ENCODE measurements at regions not wholly inside any gene's neighbourhood (a gene's known extent, or its start where the extent isn't known, plus 50 kb on each side); places are given as distances from the start of the nearest gene placed in this dataset.

GRCh38 chr13:105087945-105088344, 1447.5 kb downstream of the EFNB2 start:
- H3K4me1 ChIP-seq: peaks cover 0 to 10% (median 4%) of the 10 kb centered on the region in 4 donors
- no peak overlapping the region for H3K27ac ChIP-seq (replicated peaks in 1 of 4)
- WGBS: 75% methylated on average over 4 of the region's 4 CpGs
- no peak for DNase-seq (ENCODE audit: extremely low spot score)
- H3K36me3 ChIP-seq: no peaks in the 10 kb centered on the region
- TF ChIP-seq CTCF (IDR thresholded peaks at IDR 0.05): no peak
- no peak for TF ChIP-seq EP300 (IDR thresholded peaks at IDR 0.05)
- no peak for TF ChIP-seq POLR2AphosphoS5 (IDR thresholded peaks at IDR 0.05)
- TF ChIP-seq POLR2A (IDR thresholded peaks at IDR 0.05; ENCODE audit: low read depth): no peak
- H3K4me3 ChIP-seq: no peak overlapping the region
- no peaks in the 10 kb centered on the region for H3K27me3 ChIP-seq
- H3K9me3 ChIP-seq: no peaks in the 10 kb centered on the region
- intact Hi-C loops (cut with DNase I): no loop called here

DNA sequence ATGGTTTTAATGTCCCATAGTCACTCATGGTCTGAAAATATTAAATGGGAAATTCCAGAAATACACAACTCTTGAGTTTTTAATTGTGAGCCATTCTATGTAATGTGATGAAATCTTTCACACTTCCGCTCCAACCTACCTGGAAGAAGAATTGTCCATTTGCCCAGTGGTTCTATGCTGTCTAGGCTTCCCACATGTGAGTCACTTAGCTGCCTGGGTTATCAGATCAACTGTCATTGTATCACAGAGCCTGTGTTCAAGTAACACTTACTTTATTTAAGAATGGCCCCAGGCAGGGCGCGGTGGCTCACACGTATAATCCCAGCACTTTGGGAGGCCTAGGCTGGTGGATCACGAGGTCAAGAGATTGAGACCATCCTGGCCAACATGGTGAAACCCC, 1450.5 kb downstream of the EFNB2 start:
- intact Hi-C loops (cut with DNase I): no loop called here
- Histone ChIP-seq H3K27ac (replicated peaks in 1 of 4) (no peak overlapping the region), H3K4me3 (no peak overlapping the region), H3K4me1 (peaks cover 0 to 10% (median 4%) of the 10 kb centered on the region in 4 donors), H3K36me3 (no peaks in the 10 kb centered on the region), H3K27me3 (no peaks in the 10 kb centered on the region), H3K9me3 (no peaks in the 10 kb centered on the region)
- WGBS: 94% methylated on average over 4 of the region's 5 CpGs
- DNase-seq (ENCODE audit: extremely low spot score): no peak
- no peak for TF ChIP-seq CTCF (IDR thresholded peaks at IDR 0.05)
- no peak for TF ChIP-seq POLR2AphosphoS5 (IDR thresholded peaks at IDR 0.05)
- no peak for TF ChIP-seq EP300 (IDR thresholded peaks at IDR 0.05)
- no peak for TF ChIP-seq POLR2A (IDR thresholded peaks at IDR 0.05; ENCODE audit: low read depth)

- Histone ChIP-seq H3K4me1 (peaks cover 0 to 10% (median 4%) of the 10 kb centered on the region in 4 donors), H3K4me3 (no peak overlapping the region), H3K36me3 (no peaks in the 10 kb centered on the region), H3K9me3 (no peaks in the 10 kb centered on the region), H3K27ac (replicated peaks in 1 of 4) (no peak overlapping the region), H3K27me3 (no peaks in the 10 kb centered on the region)
- DNase-seq (ENCODE audit: extremely low spot score): no peak
- TF ChIP-seq EP300 (IDR thresholded peaks at IDR 0.05) (no peak), POLR2AphosphoS5 (IDR thresholded peaks at IDR 0.05) (no peak), POLR2A (IDR thresholded peaks at IDR 0.05; ENCODE audit: low read depth) (no peak), CTCF (IDR thresholded peaks at IDR 0.05) (no peak)
- intact Hi-C loops (cut with DNase I): no loop called here
- 37% methylated on average over 3 of the region's 3 CpGs for WGBS
Observed at GRCh38 chr13:105083992-105084391, 1451.5 kb downstream of the EFNB2 start.

DNA sequence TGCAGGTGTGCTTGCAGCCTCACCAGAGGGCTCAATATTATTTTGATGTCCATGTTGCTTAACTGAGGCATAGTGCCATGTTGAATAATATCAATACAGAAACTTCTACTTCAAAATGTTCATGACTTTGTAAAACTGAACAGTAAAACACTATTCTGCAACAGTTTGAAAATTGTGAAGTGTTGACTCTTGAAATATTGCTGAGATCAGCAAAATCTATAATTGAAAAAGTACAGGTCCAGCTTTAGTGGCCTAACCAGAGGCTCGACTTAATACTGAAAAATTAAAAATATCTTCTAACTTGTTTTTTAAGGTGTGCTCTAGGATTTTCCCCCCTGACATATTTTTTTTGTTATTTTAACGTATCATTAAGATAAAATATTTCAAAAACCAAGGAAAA, 1460.7 kb downstream of the EFNB2 start:
- intact Hi-C loops (cut with DNase I): no loop called here
- TF ChIP-seq EP300 (IDR thresholded peaks at IDR 0.05) (no peak), CTCF (IDR thresholded peaks at IDR 0.05) (no peak), POLR2A (IDR thresholded peaks at IDR 0.05; ENCODE audit: low read depth) (no peak), POLR2AphosphoS5 (IDR thresholded peaks at IDR 0.05) (no peak)
- Histone ChIP-seq H3K4me3 (no peak overlapping the region), H3K27ac (replicated peaks in 1 of 4) (no peak overlapping the region), H3K27me3 (no peaks in the 10 kb centered on the region), H3K4me1 (no peaks in the 10 kb centered on the region), H3K36me3 (no peaks in the 10 kb centered on the region), H3K9me3 (no peaks in the 10 kb centered on the region)
- DNase-seq (ENCODE audit: extremely low spot score): no peak
- 78% methylated on average over 2 of the region's 2 CpGs for WGBS

DNA sequence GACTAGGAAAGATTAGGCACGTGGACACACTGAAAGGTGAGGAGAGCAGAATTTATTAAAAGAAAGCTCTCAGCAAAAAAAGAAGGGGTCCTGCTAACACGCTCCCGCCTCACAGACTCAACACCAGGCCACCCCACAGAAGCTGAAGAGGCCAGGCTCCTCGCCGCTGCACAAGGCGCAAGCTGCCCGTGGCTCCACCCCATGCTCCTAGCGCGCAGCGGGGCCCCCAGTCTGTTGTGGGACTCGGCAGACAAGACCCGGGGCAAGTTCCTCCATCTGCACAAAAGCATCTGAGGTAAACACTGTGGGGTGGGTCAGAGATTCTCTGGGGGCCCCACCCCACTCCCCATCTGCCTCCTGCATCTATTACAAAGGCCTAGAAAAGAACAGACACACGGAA, 1462.4 kb downstream of the EFNB2 start:
- Histone ChIP-seq H3K4me3 (no peak overlapping the region), H3K27ac (replicated peaks in 1 of 4) (no peak overlapping the region), H3K36me3 (no peaks in the 10 kb centered on the region), H3K4me1 (no peaks in the 10 kb centered on the region), H3K27me3 (no peaks in the 10 kb centered on the region), H3K9me3 (no peaks in the 10 kb centered on the region)
- no peak for TF ChIP-seq CTCF (IDR thresholded peaks at IDR 0.05)
- TF ChIP-seq POLR2A (IDR thresholded peaks at IDR 0.05; ENCODE audit: low read depth): no peak
- TF ChIP-seq EP300 (IDR thresholded peaks at IDR 0.05): no peak
- TF ChIP-seq POLR2AphosphoS5 (IDR thresholded peaks at IDR 0.05): no peak
- intact Hi-C loops (cut with DNase I): no loop called here
- WGBS: 96% methylated on average over 13 of the region's 13 CpGs
- no peak for DNase-seq (ENCODE audit: extremely low spot score)

Data from esophagus muscularis mucosa (tissue), 4 donors.